ENCODE measurements at regions not wholly inside any gene's neighbourhood (a gene's known extent, or its start where the extent isn't known, plus 50 kb on each side); places are given as distances from the start of the nearest gene placed in this dataset.
A peak's percentile ranks its signal among the peaks of the same experiment; 100 is the strongest.

DNA sequence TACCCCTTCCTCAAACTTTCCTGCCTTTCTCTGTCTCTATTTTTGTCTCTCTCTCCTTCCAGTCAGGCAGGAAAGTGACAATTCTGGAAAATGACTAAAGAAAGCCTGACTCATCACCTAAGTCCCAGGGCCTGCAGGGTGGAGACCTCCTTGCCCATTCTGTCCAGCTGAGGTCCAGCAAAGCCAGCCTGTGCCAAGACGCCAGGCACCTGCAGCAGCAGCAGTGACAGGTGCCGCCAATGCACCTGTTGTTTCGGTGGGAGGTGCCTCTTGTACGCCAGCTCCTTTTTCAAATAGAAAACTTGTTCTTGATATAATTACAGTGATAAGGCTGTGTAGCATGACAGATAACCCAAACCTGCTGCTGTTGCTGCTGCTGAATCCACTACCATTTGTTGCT, 501.3 kb downstream of the NTRK3 start:
- H3K4me3 ChIP-seq (ENCODE audit: low read depth, low read length): no peak overlapping the region
- DNase-seq (ENCODE audit: low read depth): no peak
- TF ChIP-seq CTCF (conservative IDR thresholded peaks at IDR 0.05; ENCODE audit: low read depth, low read length): no peak

DNA sequence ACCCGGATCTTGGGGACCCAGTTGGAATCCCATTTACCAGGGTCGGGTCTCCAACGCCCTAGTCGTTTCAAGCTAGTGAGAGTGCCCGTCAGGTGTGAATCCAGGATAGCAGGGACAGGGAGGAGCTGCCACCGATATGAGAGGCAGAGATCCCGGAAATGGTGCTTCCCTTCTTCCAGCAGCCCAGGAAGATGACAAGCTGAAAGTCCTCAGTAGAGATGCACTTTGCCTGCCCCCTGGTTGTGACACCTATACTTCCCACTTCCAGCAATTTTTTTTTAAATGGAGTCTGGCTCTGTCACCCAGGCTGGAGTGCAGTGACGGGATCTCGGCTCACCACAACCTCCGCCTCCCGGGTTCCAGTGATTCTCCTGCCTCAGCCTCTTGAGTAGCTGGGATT, 503.0 kb downstream of the NTRK3 start:
- no peak for DNase-seq (ENCODE audit: low read depth)
- H3K4me3 ChIP-seq (ENCODE audit: low read depth, low read length): no peak overlapping the region
- TF ChIP-seq CTCF (conservative IDR thresholded peaks at IDR 0.05; ENCODE audit: low read depth, low read length): peak; percentile 23

DNA sequence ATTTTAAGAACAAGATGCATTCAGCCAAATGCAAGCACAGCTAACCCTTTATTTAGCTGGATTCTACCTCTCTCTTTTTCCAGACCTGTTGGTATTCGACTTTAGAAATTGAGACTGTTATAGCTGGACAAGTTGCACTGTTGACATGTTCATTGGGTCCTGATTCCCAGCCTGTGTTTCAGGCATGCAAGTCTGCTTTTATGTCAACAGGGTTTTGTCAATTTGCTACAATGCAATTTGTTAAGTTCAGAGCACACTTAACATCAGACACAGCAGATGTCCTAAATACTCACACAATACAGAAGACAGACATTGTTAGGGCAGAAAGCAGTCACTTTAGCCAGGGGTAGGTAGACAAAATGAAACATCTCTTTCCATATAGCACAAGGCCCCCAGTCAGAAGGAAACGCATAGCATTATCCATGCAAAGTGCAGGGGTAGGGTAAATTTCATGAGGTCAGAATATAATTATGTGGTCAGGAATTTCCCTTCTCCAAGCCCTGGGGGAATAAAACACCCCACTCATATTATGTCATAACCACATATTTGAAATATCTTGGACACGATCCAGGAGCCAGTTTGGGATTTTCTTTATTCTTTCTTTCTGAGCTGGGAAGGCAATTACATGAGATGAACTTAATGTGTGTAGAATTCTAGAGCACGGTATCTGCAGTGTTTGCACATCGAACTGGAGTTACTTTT, 504.1 kb downstream of the NTRK3 start:
- no peak overlapping the region for H3K4me3 ChIP-seq (ENCODE audit: low read depth, low read length)
- peak; percentile 85 for DNase-seq (ENCODE audit: low read depth)
- no peak for TF ChIP-seq CTCF (conservative IDR thresholded peaks at IDR 0.05; ENCODE audit: low read depth, low read length)

DNA sequence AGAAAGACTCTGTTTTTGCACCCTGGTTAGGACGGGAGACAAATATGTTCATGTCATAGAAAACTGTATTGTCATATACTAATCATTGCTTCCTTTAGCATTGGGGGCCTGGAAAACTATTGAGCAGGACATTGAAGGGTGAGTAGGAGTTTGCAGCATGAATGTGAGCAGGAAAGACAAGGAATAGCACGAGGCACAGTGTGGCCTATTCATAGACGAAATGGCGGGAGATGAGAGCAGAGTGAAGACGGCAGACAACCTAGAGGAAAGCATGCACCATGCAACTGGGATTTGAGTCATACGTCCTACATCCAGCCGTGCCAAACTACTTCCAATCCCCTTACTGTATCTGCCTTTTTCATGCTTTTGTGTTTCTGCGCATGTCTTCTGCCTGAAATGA, 508.1 kb downstream of the NTRK3 start:
- no peak overlapping the region for H3K4me3 ChIP-seq (ENCODE audit: low read depth, low read length)
- no peak for DNase-seq (ENCODE audit: low read depth)
- TF ChIP-seq CTCF (conservative IDR thresholded peaks at IDR 0.05; ENCODE audit: low read depth, low read length): no peak

DNA sequence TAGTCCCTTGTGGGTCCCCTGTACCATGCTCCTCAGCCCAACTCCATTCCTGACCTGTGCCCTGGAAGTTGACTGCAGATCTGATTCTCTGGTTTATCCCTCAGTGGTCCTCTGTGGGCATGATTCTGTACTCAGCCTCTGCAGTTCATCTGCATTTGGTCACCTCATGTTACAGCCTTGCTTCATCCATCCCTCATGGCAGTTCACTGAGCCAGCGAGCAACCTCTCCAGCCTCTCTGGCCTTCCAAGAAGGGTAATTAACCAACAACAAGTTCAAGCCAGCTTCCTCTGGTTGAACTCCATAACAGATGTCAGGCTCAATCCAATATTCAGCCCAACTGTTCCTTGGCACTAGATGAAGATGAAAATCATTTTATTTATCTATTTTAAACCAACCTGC, 509.5 kb downstream of the NTRK3 start:
- DNase-seq (ENCODE audit: low read depth): no peak
- TF ChIP-seq CTCF (conservative IDR thresholded peaks at IDR 0.05; ENCODE audit: low read depth, low read length): no peak
- no peak overlapping the region for H3K4me3 ChIP-seq (ENCODE audit: low read depth, low read length)

GRCh38 chr15:87746333-87746732, 510.2 kb downstream of the NTRK3 start:
- TF ChIP-seq CTCF (conservative IDR thresholded peaks at IDR 0.05; ENCODE audit: low read depth, low read length): no peak
- DNase-seq (ENCODE audit: low read depth): no peak
- H3K4me3 ChIP-seq (ENCODE audit: low read depth, low read length): no peak overlapping the region

- TF ChIP-seq CTCF (conservative IDR thresholded peaks at IDR 0.05; ENCODE audit: low read depth, low read length): no peak
- DNase-seq (ENCODE audit: low read depth): no peak
- H3K4me3 ChIP-seq (ENCODE audit: low read depth, low read length): no peak overlapping the region
Measured at GRCh38 chr15:87744815-87745214, 511.7 kb downstream of the NTRK3 start.
